GM23338 (cell line): ENCODE measurements at regions not wholly inside any gene's neighbourhood (a gene's known extent, or its start where the extent isn't known, plus 50 kb on each side); places are given as distances from the start of the nearest gene placed in this dataset.

Experiments
- ATAC-seq: fragments of 200-7000 bp; cut with Tn5 transposase; 3 replicates; pipeline ENCODE4 v1.9.1; 2020
- DNase-seq: peaks from one replicate; pipeline ENCODE4 v3.0.0-alpha.2; 2015; ENCODE audit warnings: low spot score
- H2AFZ ChIP-seq: fragments of 200-600 bp; sonication (generic); 2 replicates; pipeline ENCODE4 v1.8.0; 2016; ENCODE audit warnings: antibody characterized with exemption, mild to moderate bottlenecking, moderate library complexity
- H3F3A ChIP-seq: fragments of 200-600 bp; sonication (generic); replicated peaks from 2 replicates; pipeline ENCODE4 v1.8.0; 2017; ENCODE audit warnings: antibody characterized with exemption, mixed run types, low read depth
- H3K27ac ChIP-seq: fragments of 200-600 bp; sonication (generic); 2 replicates; pipeline ENCODE4 v1.6.1; 2016; ENCODE audit warnings: low read depth
- H3K27me3 ChIP-seq: fragments of 200-600 bp; sonication (generic); 2 replicates; pipeline ENCODE4 v1.8.0; 2016; ENCODE audit warnings: mild to moderate bottlenecking, mixed run types, moderate library complexity; ENCODE audit not compliant: insufficient read depth
- H3K36me3 ChIP-seq: fragments of 200-600 bp; sonication (generic); 2 replicates; pipeline ENCODE4 v1.8.0; 2016; ENCODE audit warnings: mild to moderate bottlenecking; ENCODE audit not compliant: insufficient read depth
- H3K4me1 ChIP-seq: fragments of 200-600 bp; sonication (generic); 2 replicates; pipeline ENCODE4 v1.8.0; 2016; ENCODE audit warnings: mild to moderate bottlenecking, moderate library complexity; ENCODE audit not compliant: insufficient read depth
- H3K4me2 ChIP-seq: fragments of 200-600 bp; sonication (generic); 2 replicates; pipeline ENCODE4 v1.7.1; 2017; ENCODE audit warnings: mixed run types
- H3K4me3 ChIP-seq: fragments of 200-600 bp; sonication (generic); 2 replicates; pipeline ENCODE4 v1.6.1; 2016; ENCODE audit warnings: mixed run types
- H3K79me2 ChIP-seq: fragments of 200-600 bp; sonication (generic); replicated peaks from 2 replicates; pipeline ENCODE4 v1.8.0; 2017; ENCODE audit warnings: mild to moderate bottlenecking; ENCODE audit not compliant: insufficient read depth
- H3K9me2 ChIP-seq: fragments of 200-600 bp; sonication (generic); 2 replicates; pipeline ENCODE4 v1.8.0; 2017; ENCODE audit not compliant: insufficient read depth
- H4K20me1 ChIP-seq: fragments of 200-600 bp; sonication (generic); replicated peaks from 2 replicates; pipeline ENCODE4 v1.8.0; 2017; ENCODE audit warnings: mild to moderate bottlenecking; ENCODE audit not compliant: insufficient read depth
- H3K27ac Mint-ChIP-seq: 2 replicates; pipeline ENCODE4 v1.8.0; 2020; ENCODE audit warnings: inconsistent platforms, mild to moderate bottlenecking, moderate library complexity, mixed read lengths
- H3K27me3 Mint-ChIP-seq: 3 replicates; pipeline ENCODE4 v1.8.0; 2022; ENCODE audit warnings: low read depth, mild to moderate bottlenecking, moderate library complexity, mixed read lengths, inconsistent platforms; ENCODE audit not compliant: insufficient read depth, poor library complexity
- H3K36me3 Mint-ChIP-seq: 3 replicates; pipeline ENCODE4 v1.8.0; 2021; ENCODE audit warnings: low read depth, mild to moderate bottlenecking, inconsistent platforms, moderate library complexity, mixed read lengths
- H3K4me1 Mint-ChIP-seq: 3 replicates; pipeline ENCODE4 v1.8.0; 2020; ENCODE audit warnings: mild to moderate bottlenecking, inconsistent platforms, mixed read lengths
- H3K4me3 Mint-ChIP-seq: 3 replicates; pipeline ENCODE4 v1.8.0; 2021; ENCODE audit warnings: moderate library complexity, mild to moderate bottlenecking, inconsistent platforms, mixed read lengths
- H3K9me3 Mint-ChIP-seq: 3 replicates; pipeline ENCODE4 v1.8.0; 2020; ENCODE audit warnings: moderate library complexity, mild to moderate bottlenecking, inconsistent platforms, mixed read lengths
- ETS1 ChIP-seq: IDR thresholded peaks from 2 replicates; pipeline ENCODE4 v1.6.1; 2016; ENCODE audit warnings: antibody characterized with exemption
- EZH2 ChIP-seq: fragments of 200-600 bp; sonication (generic); IDR thresholded peaks from one replicate; pipeline ENCODE4 v1.8.0; 2017; ENCODE audit warnings: antibody characterized with exemption, mild to moderate bottlenecking, low read depth; ENCODE audit not compliant: unreplicated experiment
- EZH2phosphoT487 ChIP-seq: fragments of 200-600 bp; sonication (generic); IDR thresholded peaks from one replicate; pipeline ENCODE4 v1.8.1; 2018; ENCODE audit warnings: antibody characterized with exemption; ENCODE audit not compliant: unreplicated experiment
- JUNB ChIP-seq: IDR thresholded peaks from one replicate; pipeline ENCODE4 v1.6.1; 2016; ENCODE audit warnings: antibody characterized with exemption; ENCODE audit not compliant: unreplicated experiment
- POLR2AphosphoS5 ChIP-seq: IDR thresholded peaks from 2 replicates; pipeline ENCODE4 v1.6.1; 2016; ENCODE audit warnings: antibody characterized with exemption, low read depth
- ZNF331 ChIP-seq: fragments of 250-450 bp; sonication (Bioruptor Pico); IDR thresholded peaks from 2 replicates; pipeline ENCODE4 v1.5.0; 2020; ENCODE audit warnings: low read depth, mild to moderate bottlenecking, moderate library complexity
- ZNF462 ChIP-seq: fragments of 250-450 bp; sonication (Bioruptor Pico); IDR thresholded peaks from 2 replicates; pipeline ENCODE4 v1.5.0; 2020; ENCODE audit warnings: mild to moderate bottlenecking, moderate library complexity

- no peak for TF ChIP-seq ZNF462
Observed at GRCh38 chr2:180579388-180579787, 401.0 kb upstream of the UBE2E3 start (continued).

- peaks cover 8% of the 10 kb centered on the region for H3K9me2 ChIP-seq
- Mint-ChIP-seq H3K4me1 (no peaks in the 10 kb centered on the region), H3K4me3 (no peak overlapping the region), H3K9me3 (no peaks in the 10 kb centered on the region), H3K27me3 (no peaks in the 10 kb centered on the region), H3K36me3 (no peaks in the 10 kb centered on the region), H3K27ac (no peak overlapping the region)
- H3K27ac ChIP-seq = no peak overlapping the region
- TF ChIP-seq ZNF331 (CRISPR knock-in tag) = no peak
- TF ChIP-seq EZH2phosphoT487 = no peak
- TF ChIP-seq JUNB = no peak
- no peak for TF ChIP-seq EZH2
- TF ChIP-seq ZNF462 = no peak
- TF ChIP-seq ETS1 = no peak
- TF ChIP-seq POLR2AphosphoS5 = no peak
- no peak overlapping the region for H2AFZ ChIP-seq
- no peak overlapping the region for H3K4me2 ChIP-seq
- H3K36me3 ChIP-seq = no peaks in the 10 kb centered on the region
- ATAC-seq = no peak
- no peaks in the 10 kb centered on the region for H3K4me1 ChIP-seq
- H3K27me3 ChIP-seq = no peaks in the 10 kb centered on the region
- H3F3A ChIP-seq = no peaks in the 10 kb centered on the region
- DNase-seq = no peak
- no peak overlapping the region for H3K4me3 ChIP-seq
- no peaks in the 10 kb centered on the region for H3K79me2 ChIP-seq
- H4K20me1 ChIP-seq = no peaks in the 10 kb centered on the region
Observed at GRCh38 chr2:180578441-180578840, 402.0 kb upstream of the UBE2E3 start.
